Chondrocyte (in vitro differentiated cells): ENCODE measurements at regions not wholly inside any gene's neighbourhood (a gene's known extent, or its start where the extent isn't known, plus 50 kb on each side); places are given as distances from the start of the nearest gene placed in this dataset.

Experiments used
- DNase-seq: peaks from one replicate; pipeline ENCODE4 v3.0.0; 2021; ENCODE audit warnings: mixed read lengths, low spot score
- H3K27ac Mint-ChIP-seq: one replicate; pipeline ENCODE4 v1.8.0; 2021; ENCODE audit warnings: mild to moderate bottlenecking, moderate library complexity, mixed read lengths; ENCODE audit not compliant: unreplicated experiment
- H3K27me3 Mint-ChIP-seq: 2 replicates; pipeline ENCODE4 v1.8.0; 2021; ENCODE audit warnings: low read depth, mixed read lengths
- H3K36me3 Mint-ChIP-seq: 2 replicates; pipeline ENCODE4 v1.8.0; 2021; ENCODE audit warnings: low read depth, mixed read lengths
- H3K4me1 Mint-ChIP-seq: 2 replicates; pipeline ENCODE4 v1.8.0; 2021; ENCODE audit warnings: low read depth, mild to moderate bottlenecking, mixed read lengths
- H3K4me3 Mint-ChIP-seq: one replicate; pipeline ENCODE4 v1.8.0; 2021; ENCODE audit warnings: mild to moderate bottlenecking, moderate library complexity, mixed read lengths; ENCODE audit not compliant: unreplicated experiment
- H3K9me3 Mint-ChIP-seq: 2 replicates; pipeline ENCODE4 v1.8.0; 2021; ENCODE audit warnings: low read depth, mixed read lengths
- TF ChIP-seq, protein P1 (sequence below): fragments of 200-600 bp; sonication (generic); IDR thresholded peaks from 2 replicates; pipeline ENCODE4 v1.5.0; 2021; ENCODE audit warnings: antibody characterized with exemption, mild to moderate bottlenecking, moderate library complexity

DNA sequence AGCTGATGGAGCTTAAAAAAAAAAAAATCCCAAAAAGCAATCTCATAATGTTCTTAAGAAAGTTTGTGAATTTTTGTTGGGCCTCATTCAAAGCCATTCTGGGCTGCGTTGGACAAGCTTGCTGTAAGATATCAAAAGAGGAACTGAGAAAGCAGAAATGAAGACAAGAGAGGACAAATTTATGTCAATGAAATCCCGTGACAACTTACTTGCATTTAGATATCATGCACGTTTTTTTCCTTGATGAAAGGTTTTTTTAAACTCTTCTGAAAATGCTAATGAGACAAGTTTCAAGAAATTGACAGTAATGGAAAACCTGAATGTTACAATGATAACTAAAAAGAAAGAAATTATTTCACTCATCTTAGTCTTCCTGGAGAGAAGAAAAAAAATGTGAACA is 662.9 kb downstream of the SQOR start:
- H3K27ac Mint-ChIP-seq = no peak overlapping the region
- H3K4me3 Mint-ChIP-seq = no peak overlapping the region
- no peaks in the 10 kb centered on the region for H3K4me1 Mint-ChIP-seq
- peaks cover 5% of the 10 kb centered on the region for H3K27me3 Mint-ChIP-seq
- H3K36me3 Mint-ChIP-seq = no peaks in the 10 kb centered on the region
- no peak for DNase-seq
- TF ChIP-seq, protein P1, sequence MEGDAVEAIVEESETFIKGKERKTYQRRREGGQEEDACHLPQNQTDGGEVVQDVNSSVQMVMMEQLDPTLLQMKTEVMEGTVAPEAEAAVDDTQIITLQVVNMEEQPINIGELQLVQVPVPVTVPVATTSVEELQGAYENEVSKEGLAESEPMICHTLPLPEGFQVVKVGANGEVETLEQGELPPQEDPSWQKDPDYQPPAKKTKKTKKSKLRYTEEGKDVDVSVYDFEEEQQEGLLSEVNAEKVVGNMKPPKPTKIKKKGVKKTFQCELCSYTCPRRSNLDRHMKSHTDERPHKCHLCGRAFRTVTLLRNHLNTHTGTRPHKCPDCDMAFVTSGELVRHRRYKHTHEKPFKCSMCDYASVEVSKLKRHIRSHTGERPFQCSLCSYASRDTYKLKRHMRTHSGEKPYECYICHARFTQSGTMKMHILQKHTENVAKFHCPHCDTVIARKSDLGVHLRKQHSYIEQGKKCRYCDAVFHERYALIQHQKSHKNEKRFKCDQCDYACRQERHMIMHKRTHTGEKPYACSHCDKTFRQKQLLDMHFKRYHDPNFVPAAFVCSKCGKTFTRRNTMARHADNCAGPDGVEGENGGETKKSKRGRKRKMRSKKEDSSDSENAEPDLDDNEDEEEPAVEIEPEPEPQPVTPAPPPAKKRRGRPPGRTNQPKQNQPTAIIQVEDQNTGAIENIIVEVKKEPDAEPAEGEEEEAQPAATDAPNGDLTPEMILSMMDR = no peak
- peaks cover 3% of the 10 kb centered on the region for H3K9me3 Mint-ChIP-seq

DNA sequence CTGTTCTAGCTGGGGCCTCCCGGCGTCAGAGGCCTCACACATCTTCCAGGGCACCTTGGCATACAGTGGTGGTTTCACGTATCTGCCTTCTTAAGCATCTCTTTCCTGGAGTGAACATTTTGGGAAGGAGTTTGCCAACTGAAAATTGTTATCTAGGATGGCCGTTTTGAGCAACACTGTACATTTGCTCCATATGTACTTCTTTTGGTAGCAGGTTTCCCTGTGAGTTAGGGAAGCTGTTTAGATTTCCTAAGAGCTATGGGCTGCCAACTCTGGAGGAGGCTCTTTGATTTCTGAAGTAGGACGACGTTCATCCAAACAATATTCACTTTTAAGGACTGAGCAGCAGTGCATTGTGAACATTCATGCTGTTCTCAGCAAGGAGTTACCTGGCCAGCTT is 665.9 kb downstream of the SQOR start:
- no peak overlapping the region for H3K27ac Mint-ChIP-seq
- no peak for DNase-seq
- TF ChIP-seq, protein P1 = no peak
- no peaks in the 10 kb centered on the region for H3K9me3 Mint-ChIP-seq
- H3K4me1 Mint-ChIP-seq = no peaks in the 10 kb centered on the region
- no peaks in the 10 kb centered on the region for H3K36me3 Mint-ChIP-seq
- peaks cover 5% of the 10 kb centered on the region for H3K27me3 Mint-ChIP-seq
- H3K4me3 Mint-ChIP-seq = no peak overlapping the region

DNA sequence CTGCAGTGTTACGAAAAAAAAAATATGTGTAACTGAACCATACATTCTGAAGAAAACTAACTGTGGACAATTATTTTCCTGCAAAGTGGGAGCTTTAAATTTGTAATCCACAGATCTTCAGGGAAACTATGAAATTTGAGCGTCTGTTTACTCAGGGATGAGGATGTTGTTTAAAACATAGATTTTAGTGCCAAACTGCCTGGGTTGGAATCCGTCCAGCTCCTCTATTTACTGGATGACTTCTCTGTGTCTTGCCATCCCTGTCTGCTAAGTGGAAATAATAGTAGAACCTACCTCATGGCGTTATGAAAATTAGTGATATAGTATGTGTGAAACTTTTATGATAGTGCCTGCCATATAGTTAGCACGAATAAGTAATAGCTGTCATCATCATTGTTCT is 666.5 kb downstream of the SQOR start:
- Mint-ChIP-seq H3K36me3 (no peaks in the 10 kb centered on the region), H3K4me1 (no peaks in the 10 kb centered on the region), H3K4me3 (no peak overlapping the region), H3K27ac (no peak overlapping the region), H3K9me3 (no peaks in the 10 kb centered on the region), H3K27me3 (peaks cover 5% of the 10 kb centered on the region)
- TF ChIP-seq, protein P1 = no peak
- DNase-seq = no peak

DNA sequence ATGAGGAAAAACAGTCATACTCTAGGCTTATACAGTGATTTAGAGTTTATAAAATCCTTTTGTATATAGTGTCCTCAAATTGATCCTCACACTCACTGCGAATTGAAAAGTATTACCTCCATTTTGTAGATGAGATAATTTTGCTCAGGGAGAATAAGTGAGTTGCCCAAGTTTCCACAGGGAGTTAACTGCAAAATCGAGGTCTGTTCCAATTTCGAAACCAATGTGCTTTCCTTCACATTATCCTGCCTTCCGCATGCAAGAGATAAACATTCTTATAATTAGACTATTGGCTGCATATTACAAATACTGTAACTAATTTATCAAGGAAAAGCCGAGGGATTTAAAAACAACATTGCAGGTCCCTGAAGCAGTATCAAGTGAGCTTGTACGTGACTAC is 667.0 kb downstream of the SQOR start:
- no peaks in the 10 kb centered on the region for H3K36me3 Mint-ChIP-seq
- TF ChIP-seq, protein P1 = no peak
- peaks cover 5% of the 10 kb centered on the region for H3K27me3 Mint-ChIP-seq
- no peak overlapping the region for H3K27ac Mint-ChIP-seq
- H3K4me3 Mint-ChIP-seq = no peak overlapping the region
- no peaks in the 10 kb centered on the region for H3K4me1 Mint-ChIP-seq
- H3K9me3 Mint-ChIP-seq = no peaks in the 10 kb centered on the region
- no peak for DNase-seq

DNA sequence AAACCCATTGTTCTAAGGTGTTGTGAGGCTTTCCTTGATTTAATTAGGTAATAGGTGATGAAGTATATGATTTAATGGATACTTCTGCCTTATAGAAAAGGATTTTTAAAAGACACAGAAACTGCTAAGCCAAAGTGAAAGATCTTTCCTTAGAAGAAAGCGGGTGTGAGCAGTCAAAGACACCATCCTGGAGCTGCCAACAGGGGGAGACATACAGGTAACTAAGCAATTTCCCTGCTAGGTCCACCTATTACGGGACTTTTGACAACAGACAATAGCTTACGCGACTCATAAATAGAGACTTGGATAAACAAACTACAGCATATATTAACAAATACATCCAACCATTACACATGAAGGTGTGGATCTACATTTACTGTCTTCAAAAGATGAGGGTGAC is 669.5 kb downstream of the SQOR start:
- Mint-ChIP-seq H3K27me3 (peaks cover 3% of the 10 kb centered on the region), H3K4me1 (no peaks in the 10 kb centered on the region), H3K4me3 (no peak overlapping the region), H3K9me3 (no peaks in the 10 kb centered on the region), H3K27ac (no peak overlapping the region), H3K36me3 (no peaks in the 10 kb centered on the region)
- no peak for DNase-seq
- TF ChIP-seq, protein P1 = peak; percentile 61
